ENCODE measurements at regions not wholly inside any gene's neighbourhood (a gene's known extent, or its start where the extent isn't known, plus 50 kb on each side); places are given as distances from the start of the nearest gene placed in this dataset.
"Not testable (repeated sequence)": the region's sequence is repeated elsewhere in the genome, so short reads cannot be mapped to it uniquely, and the experiment has no call there.

- H3K36me3 ChIP-seq (ENCODE audit: control insufficient read depth in 1 of 2, insufficient read depth in 2 of 2, low read length in 2 of 2) = no peaks in the 10 kb centered on the region
- H3K27ac ChIP-seq (ENCODE audit: low read depth, low read length) = no peak overlapping the region
- no peaks in the 10 kb centered on the region for H3K27me3 ChIP-seq (ENCODE audit: control insufficient read depth in 1 of 2, insufficient read depth in 2 of 2, low read length in 2 of 2)
- no peak overlapping the region for H3K4me3 ChIP-seq (ENCODE audit: low read depth in 1 of 2, low read length in 2 of 2)
- peaks cover 0 to 2% of the 10 kb centered on the region in 2 donors for H3K9me3 ChIP-seq (ENCODE audit: control insufficient read depth in 1 of 2, low read length in 2 of 2)
- H3K4me1 ChIP-seq (ENCODE audit: control insufficient read depth in 1 of 2, insufficient read depth in 2 of 2, low read length in 2 of 2) = no peaks in the 10 kb centered on the region
- H3K9ac ChIP-seq (ENCODE audit: low read depth in 1 of 2, low read length in 2 of 2) = no peak overlapping the region
Observed at GRCh38 chr18:75696391-75696790, 268.9 kb upstream of the SMIM21 start.

DNA sequence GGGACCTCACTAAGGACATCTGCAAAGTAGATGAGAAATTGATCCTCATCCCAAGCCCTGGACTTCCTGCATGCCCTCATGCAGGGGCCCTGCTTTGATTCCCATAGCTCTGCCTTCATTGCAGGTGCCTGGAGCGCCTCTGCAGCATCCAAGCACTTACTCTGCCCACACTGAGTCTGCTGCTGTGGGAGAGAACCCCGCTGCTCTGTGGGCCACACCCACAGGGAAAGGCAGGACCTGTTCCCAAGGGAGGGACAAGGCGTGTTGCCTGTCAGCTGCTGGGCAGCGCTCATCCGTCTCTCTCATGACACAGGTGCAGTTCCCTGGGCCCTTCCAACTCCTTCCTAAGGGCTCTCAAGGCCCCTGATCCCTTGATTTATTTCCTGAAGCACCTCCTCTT is 266.8 kb upstream of the SMIM21 start:
- Histone ChIP-seq H3K27ac (ENCODE audit: low read depth, low read length) (no peak overlapping the region), H3K9ac (ENCODE audit: low read depth in 1 of 2, low read length in 2 of 2) (no peak overlapping the region), H3K36me3 (ENCODE audit: control insufficient read depth in 1 of 2, insufficient read depth in 2 of 2, low read length in 2 of 2) (no peaks in the 10 kb centered on the region), H3K9me3 (ENCODE audit: control insufficient read depth in 1 of 2, low read length in 2 of 2) (peaks cover 0 to 2% of the 10 kb centered on the region in 2 donors), H3K4me3 (ENCODE audit: low read depth in 1 of 2, low read length in 2 of 2) (no peak overlapping the region), H3K4me1 (ENCODE audit: control insufficient read depth in 1 of 2, insufficient read depth in 2 of 2, low read length in 2 of 2) (no peaks in the 10 kb centered on the region), H3K27me3 (ENCODE audit: control insufficient read depth in 1 of 2, insufficient read depth in 2 of 2, low read length in 2 of 2) (no peaks in the 10 kb centered on the region)

DNA sequence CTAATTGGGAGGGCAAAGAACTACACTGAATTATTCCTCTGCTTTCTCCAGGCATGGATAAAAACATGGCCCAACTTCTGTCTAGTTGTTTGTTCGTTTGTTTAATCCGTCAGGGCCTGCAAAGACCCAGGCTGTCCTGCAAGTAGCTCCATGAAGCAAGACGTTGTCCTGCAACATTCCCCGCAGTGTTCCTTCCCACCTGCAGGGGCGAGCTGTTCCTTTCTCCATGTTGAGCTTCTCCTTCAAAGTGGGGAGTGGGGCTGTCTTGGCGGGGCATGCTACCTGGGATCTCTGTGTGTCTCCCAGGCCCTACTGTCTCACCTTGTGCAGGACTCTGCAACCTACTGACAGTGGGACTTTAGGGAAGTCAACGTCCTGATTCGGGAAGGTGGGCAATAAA is 264.0 kb upstream of the SMIM21 start:
- Histone ChIP-seq H3K4me3 (ENCODE audit: low read depth in 1 of 2, low read length in 2 of 2) (no peak overlapping the region), H3K27ac (ENCODE audit: low read depth, low read length) (no peak overlapping the region), H3K4me1 (ENCODE audit: control insufficient read depth in 1 of 2, insufficient read depth in 2 of 2, low read length in 2 of 2) (no peaks in the 10 kb centered on the region), H3K9me3 (ENCODE audit: control insufficient read depth in 1 of 2, low read length in 2 of 2) (peaks cover 0 to 2% of the 10 kb centered on the region in 2 donors), H3K36me3 (ENCODE audit: control insufficient read depth in 1 of 2, insufficient read depth in 2 of 2, low read length in 2 of 2) (no peaks in the 10 kb centered on the region), H3K27me3 (ENCODE audit: control insufficient read depth in 1 of 2, insufficient read depth in 2 of 2, low read length in 2 of 2) (no peaks in the 10 kb centered on the region), H3K9ac (ENCODE audit: low read depth in 1 of 2, low read length in 2 of 2) (no peak overlapping the region)

- H3K36me3 ChIP-seq (ENCODE audit: control insufficient read depth in 1 of 2, insufficient read depth in 2 of 2, low read length in 2 of 2); H3K27me3 ChIP-seq (ENCODE audit: control insufficient read depth in 1 of 2, insufficient read depth in 2 of 2, low read length in 2 of 2); H3K27ac ChIP-seq (ENCODE audit: low read depth, low read length); H3K9ac ChIP-seq (ENCODE audit: low read depth in 1 of 2, low read length in 2 of 2); H3K4me3 ChIP-seq (ENCODE audit: low read depth in 1 of 2, low read length in 2 of 2); H3K9me3 ChIP-seq (ENCODE audit: control insufficient read depth in 1 of 2, low read length in 2 of 2); H3K4me1 ChIP-seq (ENCODE audit: control insufficient read depth in 1 of 2, insufficient read depth in 2 of 2, low read length in 2 of 2): not testable (repeated sequence)
Observed at GRCh38 chr18:75690283-75690682, 262.8 kb upstream of the SMIM21 start.

DNA sequence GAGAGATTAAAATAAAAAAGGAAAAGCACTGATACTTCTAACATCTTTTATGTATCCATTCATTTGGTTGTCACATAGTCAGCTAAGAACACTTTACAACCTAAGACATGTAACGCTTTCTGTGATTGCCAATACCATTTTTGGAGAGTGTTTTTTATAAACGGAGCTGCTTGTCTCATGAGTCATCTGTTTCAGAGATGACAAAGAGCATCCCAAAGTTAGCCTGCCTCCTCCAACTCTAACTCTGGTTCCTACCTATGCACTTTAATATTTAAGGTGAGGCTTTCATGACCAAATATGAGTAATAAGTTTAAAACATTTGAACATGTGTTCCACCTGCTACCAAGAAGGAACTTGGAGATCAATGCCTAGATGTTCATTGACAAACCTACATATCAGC is 260.1 kb upstream of the SMIM21 start:
- H3K36me3 ChIP-seq (ENCODE audit: control insufficient read depth in 1 of 2, insufficient read depth in 2 of 2, low read length in 2 of 2) = no peaks in the 10 kb centered on the region
- no peaks in the 10 kb centered on the region for H3K4me1 ChIP-seq (ENCODE audit: control insufficient read depth in 1 of 2, insufficient read depth in 2 of 2, low read length in 2 of 2)
- H3K9me3 ChIP-seq (ENCODE audit: control insufficient read depth in 1 of 2, low read length in 2 of 2) = no peaks in the 10 kb centered on the region
- H3K27ac ChIP-seq (ENCODE audit: low read depth, low read length) = no peak overlapping the region
- no peaks in the 10 kb centered on the region for H3K27me3 ChIP-seq (ENCODE audit: control insufficient read depth in 1 of 2, insufficient read depth in 2 of 2, low read length in 2 of 2)
- H3K9ac ChIP-seq (ENCODE audit: low read depth in 1 of 2, low read length in 2 of 2) = no peak overlapping the region
- H3K4me3 ChIP-seq (ENCODE audit: low read depth in 1 of 2, low read length in 2 of 2) = no peak overlapping the region

- Histone ChIP-seq H3K4me3 (ENCODE audit: low read depth in 1 of 2, low read length in 2 of 2) (no peak overlapping the region), H3K27me3 (ENCODE audit: control insufficient read depth in 1 of 2, insufficient read depth in 2 of 2, low read length in 2 of 2) (no peaks in the 10 kb centered on the region), H3K4me1 (ENCODE audit: control insufficient read depth in 1 of 2, insufficient read depth in 2 of 2, low read length in 2 of 2) (no peaks in the 10 kb centered on the region), H3K36me3 (ENCODE audit: control insufficient read depth in 1 of 2, insufficient read depth in 2 of 2, low read length in 2 of 2) (no peaks in the 10 kb centered on the region), H3K9me3 (ENCODE audit: control insufficient read depth in 1 of 2, low read length in 2 of 2) (no peaks in the 10 kb centered on the region), H3K27ac (ENCODE audit: low read depth, low read length) (no peak overlapping the region), H3K9ac (ENCODE audit: low read depth in 1 of 2, low read length in 2 of 2) (no peak overlapping the region)
Observed at GRCh38 chr18:75683426-75683825, 255.9 kb upstream of the SMIM21 start.

GRCh38 chr18:75681538-75682115 is 254.1 kb upstream of the SMIM21 start:
- Histone ChIP-seq H3K9me3 (ENCODE audit: control insufficient read depth in 1 of 2, low read length in 2 of 2) (no peaks in the 10 kb centered on the region), H3K27me3 (ENCODE audit: control insufficient read depth in 1 of 2, insufficient read depth in 2 of 2, low read length in 2 of 2) (no peaks in the 10 kb centered on the region), H3K4me3 (ENCODE audit: low read depth in 1 of 2, low read length in 2 of 2) (no peak overlapping the region), H3K9ac (ENCODE audit: low read depth in 1 of 2, low read length in 2 of 2) (no peak overlapping the region), H3K27ac (ENCODE audit: low read depth, low read length) (no peak overlapping the region), H3K4me1 (ENCODE audit: control insufficient read depth in 1 of 2, insufficient read depth in 2 of 2, low read length in 2 of 2) (no peaks in the 10 kb centered on the region), H3K36me3 (ENCODE audit: control insufficient read depth in 1 of 2, insufficient read depth in 2 of 2, low read length in 2 of 2) (no peaks in the 10 kb centered on the region)

- Histone ChIP-seq H3K9me3 (ENCODE audit: control insufficient read depth in 1 of 2, low read length in 2 of 2) (no peaks in the 10 kb centered on the region), H3K4me3 (ENCODE audit: low read depth in 1 of 2, low read length in 2 of 2) (no peak overlapping the region), H3K27ac (ENCODE audit: low read depth, low read length) (no peak overlapping the region)
Observed at GRCh38 chr18:75679331-75679730, 251.8 kb upstream of the SMIM21 start.

GRCh38 chr18:75678627-75679026 is 251.1 kb upstream of the SMIM21 start:
- Histone ChIP-seq H3K9me3 (ENCODE audit: control insufficient read depth in 1 of 2, low read length in 2 of 2) (no peaks in the 10 kb centered on the region), H3K27me3 (ENCODE audit: control insufficient read depth in 1 of 2, insufficient read depth in 2 of 2, low read length in 2 of 2) (no peaks in the 10 kb centered on the region), H3K27ac (ENCODE audit: low read depth, low read length) (no peak overlapping the region), H3K36me3 (ENCODE audit: control insufficient read depth in 1 of 2, insufficient read depth in 2 of 2, low read length in 2 of 2) (no peaks in the 10 kb centered on the region), H3K4me1 (ENCODE audit: control insufficient read depth in 1 of 2, insufficient read depth in 2 of 2, low read length in 2 of 2) (no peaks in the 10 kb centered on the region), H3K4me3 (ENCODE audit: low read depth in 1 of 2, low read length in 2 of 2) (no peak overlapping the region), H3K9ac (ENCODE audit: low read depth in 1 of 2, low read length in 2 of 2) (no peak overlapping the region)

More at GRCh38 chr18:75679331-75679730, 251.8 kb upstream of the SMIM21 start:
- Histone ChIP-seq H3K27me3 (ENCODE audit: control insufficient read depth in 1 of 2, insufficient read depth in 2 of 2, low read length in 2 of 2) (no peaks in the 10 kb centered on the region), H3K36me3 (ENCODE audit: control insufficient read depth in 1 of 2, insufficient read depth in 2 of 2, low read length in 2 of 2) (no peaks in the 10 kb centered on the region), H3K4me1 (ENCODE audit: control insufficient read depth in 1 of 2, insufficient read depth in 2 of 2, low read length in 2 of 2) (no peaks in the 10 kb centered on the region), H3K9ac (ENCODE audit: low read depth in 1 of 2, low read length in 2 of 2) (no peak overlapping the region)

GRCh38 chr18:75677696-75678455 is 250.4 kb upstream of the SMIM21 start:
- no peaks in the 10 kb centered on the region for H3K4me1 ChIP-seq (ENCODE audit: control insufficient read depth in 1 of 2, insufficient read depth in 2 of 2, low read length in 2 of 2)
- no peak overlapping the region for H3K4me3 ChIP-seq (ENCODE audit: low read depth in 1 of 2, low read length in 2 of 2)
- H3K27me3 ChIP-seq (ENCODE audit: control insufficient read depth in 1 of 2, insufficient read depth in 2 of 2, low read length in 2 of 2) = no peaks in the 10 kb centered on the region
- no peaks in the 10 kb centered on the region for H3K9me3 ChIP-seq (ENCODE audit: control insufficient read depth in 1 of 2, low read length in 2 of 2)
- no peaks in the 10 kb centered on the region for H3K36me3 ChIP-seq (ENCODE audit: control insufficient read depth in 1 of 2, insufficient read depth in 2 of 2, low read length in 2 of 2)
- H3K9ac ChIP-seq (ENCODE audit: low read depth in 1 of 2, low read length in 2 of 2) = no peak overlapping the region
- no peak overlapping the region for H3K27ac ChIP-seq (ENCODE audit: low read depth, low read length)
